ENCODE measurements at regions not wholly inside any gene's neighbourhood (a gene's known extent, or its start where the extent isn't known, plus 50 kb on each side); places are given as distances from the start of the nearest gene placed in this dataset.

GRCh38 chr6:94376876-94377275 lies 957.5 kb upstream of the EPHA7 start:
- TF ChIP-seq CTCF (IDR thresholded peaks at IDR 0.05) (no peak), POLR2A (IDR thresholded peaks at IDR 0.05) (no peak)

Measured in adrenal gland (tissue), 5 donors.